H1 (cell line): ENCODE measurements at regions not wholly inside any gene's neighbourhood (a gene's known extent, or its start where the extent isn't known, plus 50 kb on each side); places are given as distances from the start of the nearest gene placed in this dataset.

Experiments
- CTCF ChIA-PET: fragments of 300-600 bp; sonication (Branson Sonifier 250); formaldehyde crosslinking; loops from one replicate; lab custom pipeline; 2021; ENCODE audit not compliant: partially characterized antibody; lab: Charles Lee
- POLR2A ChIA-PET: fragments of 300-600 bp; sonication (Branson Sonifier 250); formaldehyde crosslinking; loops from one replicate; lab custom pipeline; 2021; ENCODE audit warnings: inconsistent platforms; ENCODE audit not compliant: partially characterized antibody; lab: Charles Lee
- DNase-seq, 2 experiments: peaks; one replicate each; pipeline versions ENCODE4 v3.0.0 to v3.0.0-alpha.2; 2010 to 2022; ENCODE audit warnings: low spot score in 2 of 2, low read depth in 1 of 2, mixed read lengths in 1 of 2
- FAIRE-seq: peaks from 2 replicates; lab custom pipeline; 2011; peaks lifted over from hg19 to GRCh38; lab: Jason Lieb, UNC
- H2AFZ ChIP-seq: 2 replicates; pipeline ENCODE4 v1.8.1; 2012; ENCODE audit warnings: low read length, inconsistent platforms
- H2AK5ac ChIP-seq: 2 replicates; pipeline ENCODE4 v1.6.1; 2013; ENCODE audit warnings: low read depth, low read length
- H2BK120ac ChIP-seq: replicated peaks from 2 replicates; pipeline ENCODE3; 2013; ENCODE audit warnings: low read depth, low read length, inconsistent platforms
- H2BK12ac ChIP-seq: 2 replicates; pipeline ENCODE4 v1.6.1; 2013; ENCODE audit warnings: low read depth, low read length
- H2BK15ac ChIP-seq: 2 replicates; pipeline ENCODE4 v1.6.1; 2013; ENCODE audit warnings: low read length
- H2BK20ac ChIP-seq: 2 replicates; pipeline ENCODE4 v1.6.1; 2013; ENCODE audit warnings: low read length
- H2BK5ac ChIP-seq: 2 replicates; pipeline ENCODE4 v1.6.1; 2013; ENCODE audit warnings: low read depth, low read length
- H3K14ac ChIP-seq: 2 replicates; pipeline ENCODE4 v1.6.1; 2013; ENCODE audit warnings: inconsistent platforms; ENCODE audit not compliant: insufficient read length
- H3K18ac ChIP-seq: 2 replicates; pipeline ENCODE4 v1.6.1; 2013; ENCODE audit warnings: low read length; ENCODE audit errors: extremely low read depth
- H3K23ac ChIP-seq: 2 replicates; pipeline ENCODE4 v1.6.1; 2013; ENCODE audit warnings: inconsistent platforms; ENCODE audit not compliant: insufficient read length
- H3K23me2 ChIP-seq: 2 replicates; pipeline ENCODE4 v1.6.1; 2013; ENCODE audit warnings: low read depth, low read length
- H3K27ac ChIP-seq: 2 replicates; pipeline ENCODE4 v1.6.1; 2011; ENCODE audit warnings: low read depth, low read length, inconsistent platforms
- H3K27me3 ChIP-seq, 4 experiments: replicated peaks in 1 of 4; 1 replicate in 1 of 4; 2 replicates in 3 of 4; pipeline versions ENCODE4 v1.6.1 to v1.8.1; 2011 to 2013; ENCODE audit warnings: low read length in 3 of 4, mild to moderate bottlenecking in 3 of 4, inconsistent platforms in 2 of 4, mixed read lengths in 2 of 4, moderate library complexity in 1 of 4; ENCODE audit not compliant: control insufficient read depth in 3 of 4, insufficient read depth in 3 of 4; ENCODE audit errors: extremely low read depth in 1 of 4
- H3K36me3 ChIP-seq, 4 experiments: 2 replicates each; pipeline versions ENCODE4 v1.6.1 to v1.8.1; 2011 to 2013; ENCODE audit warnings: mild to moderate bottlenecking in 4 of 4, low read length in 3 of 4, moderate library complexity in 2 of 4, control low read depth in 1 of 4, inconsistent platforms in 1 of 4; ENCODE audit not compliant: insufficient read depth in 4 of 4, control insufficient read depth in 2 of 4
- H3K4ac ChIP-seq: replicated peaks from 2 replicates; pipeline ENCODE3; 2013; ENCODE audit warnings: low read length, low read depth, mixed read lengths, inconsistent platforms; ENCODE audit not compliant: insufficient read length
- H3K4me1 ChIP-seq, 4 experiments: replicated peaks in 1 of 4; 1 replicate in 1 of 4; 2 replicates in 3 of 4; pipeline versions ENCODE4 v1.6.1 to v1.8.1; 2011 to 2013; ENCODE audit warnings: low read length in 3 of 4, inconsistent platforms in 2 of 4, mixed read lengths in 1 of 4; ENCODE audit not compliant: insufficient read depth in 4 of 4, control insufficient read depth in 3 of 4
- H3K4me2 ChIP-seq, 2 experiments: 2 replicates each; pipeline versions ENCODE4 v1.6.1 to v1.8.1; 2011 to 2013; ENCODE audit warnings: low read depth in 2 of 2, low read length in 2 of 2, control low read depth in 1 of 2, inconsistent platforms in 1 of 2, mild to moderate bottlenecking in 1 of 2; ENCODE audit not compliant: insufficient read depth in 1 of 2
- H3K4me3 ChIP-seq, 4 experiments: fragments of 200-600, 300-600 bp in 1 of 4; sonication (generic), shearing (Covaris generic), sonication (Bioruptor Twin) in 1 of 4; 2 replicates each; pipeline versions ENCODE4 v1.5.1 to v1.8.1; 2011 to 2016; ENCODE audit warnings: low read length in 4 of 4, low read depth in 3 of 4, control low read depth in 2 of 4, inconsistent platforms in 2 of 4, mild to moderate bottlenecking in 2 of 4, mixed read lengths in 1 of 4, moderate library complexity in 1 of 4; ENCODE audit not compliant: insufficient read depth in 2 of 4; ENCODE audit errors: extremely low read depth in 1 of 4
- H3K56ac ChIP-seq: replicated peaks from 2 replicates; pipeline ENCODE3; 2013; ENCODE audit warnings: low read depth, mild to moderate bottlenecking, mixed read lengths, low read length, inconsistent platforms; ENCODE audit not compliant: insufficient read length
- H3K79me1 ChIP-seq: 2 replicates; pipeline ENCODE4 v1.6.1; 2013; ENCODE audit warnings: low read depth, low read length, control low read depth
- H3K79me2 ChIP-seq, 2 experiments: 2 replicates each; pipeline versions ENCODE4 v1.6.1 to v1.8.1; 2012 to 2013; ENCODE audit warnings: low read length in 2 of 2, mild to moderate bottlenecking in 2 of 2, inconsistent platforms in 1 of 2; ENCODE audit not compliant: insufficient read depth in 2 of 2, control insufficient read depth in 1 of 2
- H3K9ac ChIP-seq, 4 experiments: replicated peaks in 1 of 4; 1 replicate in 1 of 4; 2 replicates in 3 of 4; pipeline versions ENCODE4 v1.6.1 to v1.8.1; 2011 to 2013; ENCODE audit warnings: low read depth in 3 of 4, low read length in 3 of 4, control low read depth in 2 of 4, mild to moderate bottlenecking in 2 of 4, moderate library complexity in 2 of 4, inconsistent platforms in 1 of 4; ENCODE audit errors: extremely low read depth in 1 of 4
- H3K9me3 ChIP-seq, 2 experiments: 2 replicates each; pipeline versions ENCODE4 v1.6.1 to v1.8.1; 2012 to 2013; ENCODE audit warnings: mild to moderate bottlenecking in 2 of 2, moderate library complexity in 2 of 2, control low read depth in 1 of 2, inconsistent platforms in 1 of 2, low read depth in 1 of 2, low read length in 1 of 2, mixed read lengths in 1 of 2; ENCODE audit not compliant: insufficient read depth in 2 of 2
- H4K20me1 ChIP-seq, 2 experiments: replicated peaks in 1 of 2; 2 replicates each; pipeline versions ENCODE3 to v1.8.1; 2011 to 2013; ENCODE audit warnings: inconsistent platforms in 2 of 2, low read length in 2 of 2, mild to moderate bottlenecking in 1 of 2; ENCODE audit not compliant: insufficient read depth in 2 of 2, control insufficient read depth in 1 of 2
- H4K5ac ChIP-seq: 2 replicates; pipeline ENCODE4 v1.6.1; 2013; ENCODE audit warnings: low read length, low read depth, mixed read lengths, inconsistent platforms; ENCODE audit not compliant: insufficient read length
- H4K8ac ChIP-seq: 2 replicates; pipeline ENCODE4 v1.8.0; 2013; ENCODE audit warnings: mild to moderate bottlenecking, moderate library complexity, low read length, inconsistent platforms; ENCODE audit not compliant: insufficient read depth; ENCODE audit errors: extremely low read depth
- H4K91ac ChIP-seq: replicated peaks from 2 replicates; pipeline ENCODE3; 2013; ENCODE audit warnings: low read length, mixed read lengths, inconsistent platforms; ENCODE audit not compliant: insufficient read length
- ASH2L ChIP-seq: fragments of 200-600, 300-600 bp; sonication (generic); IDR thresholded peaks from one replicate; pipeline ENCODE4 v1.7.1; 2017; ENCODE audit warnings: low read length
- BACH1 ChIP-seq: IDR thresholded peaks from 2 replicates; pipeline ENCODE4 v1.6.1; 2012; ENCODE audit warnings: low read length, improper control_type of control experiment
- CREB1 ChIP-seq: IDR thresholded peaks from 2 replicates; pipeline ENCODE4 v1.6.1; 2012; ENCODE audit warnings: inconsistent platforms
- CTCF ChIP-seq, 3 experiments: IDR thresholded peaks; 1 replicate in 2 of 3; 2 replicates in 1 of 3; pipeline versions ENCODE4 v1.5.1 to v1.6.1; 2011; ENCODE audit warnings: low read length in 3 of 3, mild to moderate bottlenecking in 3 of 3, inconsistent platforms in 2 of 3, low read depth in 1 of 3, moderate library complexity in 1 of 3; ENCODE audit not compliant: insufficient read depth in 1 of 3; ENCODE audit errors: control extremely low read depth in 1 of 3
- JUN ChIP-seq: IDR thresholded peaks from 2 replicates; pipeline ENCODE4 v1.6.1; 2011; ENCODE audit warnings: low read depth, mild to moderate bottlenecking, improper control_type of control experiment, low read length
- NRF1 ChIP-seq: IDR thresholded peaks from 2 replicates; pipeline ENCODE4 v1.6.1; 2011; ENCODE audit warnings: mild to moderate bottlenecking, low read depth, low read length, improper control_type of control experiment
- POLR2AphosphoS5 ChIP-seq: IDR thresholded peaks from 2 replicates; pipeline ENCODE4 v1.6.1; 2011; ENCODE audit warnings: low read depth, low read length
- RAD21 ChIP-seq, 2 experiments: IDR thresholded peaks in 1 of 2; conservative IDR thresholded peaks in 1 of 2; 2 replicates each; pipeline ENCODE4 v1.6.1; 2011; ENCODE audit warnings: low read depth in 2 of 2, low read length in 2 of 2, improper control_type of control experiment in 1 of 2, inconsistent platforms in 1 of 2, mild to moderate bottlenecking in 1 of 2, moderate library complexity in 1 of 2
- RFX5 ChIP-seq: IDR thresholded peaks from 2 replicates; pipeline ENCODE4 v1.6.1; 2011; ENCODE audit warnings: low read depth, low read length, improper control_type of control experiment, borderline replicate concordance
- RXRA ChIP-seq: IDR thresholded peaks from 2 replicates; pipeline ENCODE4 v1.6.1; 2011; ENCODE audit warnings: low read depth, mild to moderate bottlenecking, low read length, moderate library complexity; ENCODE audit not compliant: insufficient read depth
- SAP30 ChIP-seq: fragments of 300-600 bp; sonication (generic); IDR thresholded peaks from 2 replicates; pipeline ENCODE4 v1.7.1; 2012; ENCODE audit warnings: low read length, moderate library complexity, mild to moderate bottlenecking, inconsistent platforms; ENCODE audit not compliant: insufficient read depth, insufficient replicate concordance
- SIRT6 ChIP-seq: IDR thresholded peaks from one replicate; pipeline ENCODE4 v1.7.1; 2012; ENCODE audit warnings: low read length, inconsistent platforms
- SP4 ChIP-seq: IDR thresholded peaks from 2 replicates; pipeline ENCODE4 v1.6.1; 2012; ENCODE audit warnings: low read length, inconsistent platforms
- SRF ChIP-seq: IDR thresholded peaks from 2 replicates; pipeline ENCODE4 v1.6.1; 2011; ENCODE audit warnings: mild to moderate bottlenecking, low read depth, low read length, moderate library complexity

GRCh38 chr2:184540246-184540789, 58.0 kb upstream of the ZNF804A start:
- H3K4me2 ChIP-seq, result no peak overlapping the region
- H3K79me1 ChIP-seq, result no peaks in the 10 kb centered on the region
- H4K8ac ChIP-seq, result no peak overlapping the region
- H2BK20ac ChIP-seq, result no peak overlapping the region
- H3K18ac ChIP-seq, result no peak overlapping the region
- H2BK15ac ChIP-seq, result no peak overlapping the region
- H3K56ac ChIP-seq, result no peak overlapping the region
- H3K9ac ChIP-seq, result no peak overlapping the region
- no peaks in the 10 kb centered on the region for H3K36me3 ChIP-seq
- H3K79me2 ChIP-seq, result no peaks in the 10 kb centered on the region
- ChIA-PET CTCF (no interaction called here), POLR2A (no interaction called here)
- H3K4me1 ChIP-seq, result no peaks in the 10 kb centered on the region
- H3K23me2 ChIP-seq, result no peaks in the 10 kb centered on the region; the same call in 1 of the 2 replicates
- H4K91ac ChIP-seq, result no peak overlapping the region
- no peak overlapping the region for H2BK12ac ChIP-seq
- no peak for DNase-seq
- H2AK5ac ChIP-seq, result no peak overlapping the region
- no peak overlapping the region for H3K27ac ChIP-seq
- H3K23ac ChIP-seq, result no peak overlapping the region
- no peaks in the 10 kb centered on the region for H4K20me1 ChIP-seq
- H3K14ac ChIP-seq, result no peak overlapping the region
- no peak overlapping the region for H2BK120ac ChIP-seq
- H3K4ac ChIP-seq, result no peak overlapping the region
- no peak overlapping the region for H4K5ac ChIP-seq
- H3K4me3 ChIP-seq, result no peak overlapping the region
- no peak for FAIRE-seq
- no peak overlapping the region for H2BK5ac ChIP-seq
- H3K27me3 ChIP-seq, result no peaks in the 10 kb centered on the region
- no peak overlapping the region for H2AFZ ChIP-seq
- no peaks in the 10 kb centered on the region for H3K9me3 ChIP-seq
- TF ChIP-seq NRF1 (no peak), POLR2AphosphoS5 (no peak), CREB1 (no peak), CTCF (IDR thresholded peaks at IDR 0.05; ENCODE audit: control extremely low read depth in 1 of 3, insufficient read depth in 1 of 3, low read depth in 1 of 3, low read length in 3 of 3) (no peak), SRF (no peak), RXRA (no peak), SAP30 (no peak), ASH2L (no peak), BACH1 (no peak), RAD21 (IDR thresholded peaks at IDR 0.05 in 1 of 2, conservative IDR thresholded peaks at IDR 0.05 in 1 of 2; ENCODE audit: low read depth in 2 of 2, low read length in 2 of 2) (no peak), RFX5 (no peak), SIRT6 (no peak), SP4 (no peak), JUN (no peak)
